Islet precursor cell (in vitro differentiated cells): ENCODE measurements at regions not wholly inside any gene's neighbourhood (a gene's known extent, or its start where the extent isn't known, plus 50 kb on each side); places are given as distances from the start of the nearest gene placed in this dataset.
"Not testable (repeated sequence)": the region's sequence is repeated elsewhere in the genome, so short reads cannot be mapped to it uniquely, and the experiment has no call there.

Source experiments
- DNase-seq: peaks from one replicate; pipeline ENCODE4 v3.0.0-alpha.2; 2018

DNA sequence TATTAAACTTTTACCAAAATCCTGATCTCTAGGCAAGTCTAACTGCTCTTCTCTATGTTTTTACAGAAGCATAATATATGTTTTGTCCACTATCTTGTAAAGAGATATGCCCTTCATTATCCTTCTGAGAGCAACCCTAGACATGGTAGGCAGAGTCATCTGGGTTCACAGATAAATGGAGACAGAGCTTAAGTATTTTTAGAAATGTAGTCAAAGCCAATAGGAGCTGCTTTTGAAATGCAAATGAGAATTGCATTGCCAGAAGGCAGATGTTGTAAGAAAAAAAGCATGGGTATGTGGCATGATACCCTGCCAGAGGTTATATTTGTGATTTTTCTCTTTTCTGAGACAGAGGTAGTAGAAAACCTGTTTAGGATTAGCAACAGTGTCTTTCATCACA is 964.8 kb downstream of the SORCS3 start:
- no peak for DNase-seq

DNA sequence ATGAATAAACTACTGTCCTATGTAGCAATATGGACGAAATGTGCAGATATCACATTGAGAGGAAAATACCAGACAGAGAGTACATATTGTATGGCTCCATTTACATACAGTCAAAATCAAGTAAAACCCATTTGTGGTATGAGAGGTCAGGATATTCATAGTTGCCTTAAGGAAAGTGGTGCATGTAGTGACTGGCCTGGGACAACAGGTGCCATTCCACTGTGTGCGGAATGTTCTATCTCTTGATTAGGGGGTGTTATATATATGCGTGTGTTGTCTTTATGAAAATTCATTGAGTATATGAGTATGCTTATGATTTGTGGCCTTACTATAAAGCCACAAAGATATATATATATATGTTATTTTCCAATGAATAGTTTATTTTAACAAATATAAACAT is 964.0 kb downstream of the SORCS3 start:
- DNase-seq: no peak

DNA sequence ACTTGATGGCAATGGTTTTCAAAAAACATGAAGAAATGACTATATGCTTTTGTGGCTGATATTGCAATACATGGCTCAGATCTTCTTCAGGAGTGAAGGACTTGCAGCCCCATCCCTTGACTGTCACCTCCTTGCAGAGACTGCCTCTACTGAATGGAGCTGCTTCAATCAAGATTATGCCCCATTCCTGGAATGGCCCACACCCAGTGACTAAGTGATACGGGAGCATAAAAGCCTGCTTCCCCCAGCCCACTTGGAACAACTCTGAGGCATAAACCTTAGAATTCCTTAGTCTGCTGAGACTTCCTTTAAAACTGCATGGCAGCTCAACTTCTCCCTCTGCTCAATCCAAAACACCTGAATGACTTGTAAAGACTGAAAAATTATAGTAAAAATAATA is 957.1 kb downstream of the SORCS3 start:
- DNase-seq: no peak

DNA sequence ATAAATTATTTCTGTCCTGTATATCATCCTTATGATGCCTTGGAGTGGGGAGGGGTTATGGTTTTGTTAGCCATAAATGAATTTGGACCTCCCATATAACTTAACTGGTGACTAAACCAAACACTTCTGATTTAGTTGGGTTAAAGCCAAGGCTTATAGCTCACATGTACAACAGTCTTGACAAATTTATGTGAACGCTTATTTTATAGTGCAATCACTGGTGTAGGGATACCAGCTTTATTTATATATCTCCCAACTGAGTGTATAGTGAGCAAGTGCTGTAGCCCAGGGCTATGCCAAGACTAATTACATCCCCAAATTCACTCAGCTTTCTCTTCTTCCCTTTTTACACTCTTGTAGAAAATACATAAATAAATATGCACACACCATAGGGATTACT is 956.2 kb downstream of the SORCS3 start:
- no peak for DNase-seq

- DNase-seq: no peak
These were observed 955.7 kb downstream of the SORCS3 start for GRCh38 chr10:105596749-105597148.

DNA sequence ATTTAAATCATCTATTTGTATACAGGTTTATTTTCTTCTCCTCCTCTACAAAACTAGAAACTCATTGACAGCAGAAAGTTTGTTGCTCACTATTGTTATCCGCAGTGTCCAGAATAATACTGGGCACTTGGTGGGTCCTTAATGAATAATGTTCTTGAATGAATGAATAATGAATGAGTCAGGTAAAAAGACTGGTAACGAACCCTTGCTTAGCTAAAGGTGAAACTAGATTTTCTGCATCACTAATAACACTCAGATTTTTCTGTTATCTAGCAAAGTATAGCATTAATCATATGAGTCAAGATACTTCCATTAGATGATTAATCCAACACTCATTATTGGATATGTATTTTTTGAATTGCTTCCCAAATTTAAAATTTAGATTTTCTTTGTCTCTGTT is 953.2 kb downstream of the SORCS3 start:
- no peak for DNase-seq

GRCh38 chr10:105592468-105592867 is 951.4 kb downstream of the SORCS3 start:
- no peak for DNase-seq

- DNase-seq: no peak
These were observed 945.5 kb downstream of the SORCS3 start for GRCh38 chr10:105586451-105587098.

DNA sequence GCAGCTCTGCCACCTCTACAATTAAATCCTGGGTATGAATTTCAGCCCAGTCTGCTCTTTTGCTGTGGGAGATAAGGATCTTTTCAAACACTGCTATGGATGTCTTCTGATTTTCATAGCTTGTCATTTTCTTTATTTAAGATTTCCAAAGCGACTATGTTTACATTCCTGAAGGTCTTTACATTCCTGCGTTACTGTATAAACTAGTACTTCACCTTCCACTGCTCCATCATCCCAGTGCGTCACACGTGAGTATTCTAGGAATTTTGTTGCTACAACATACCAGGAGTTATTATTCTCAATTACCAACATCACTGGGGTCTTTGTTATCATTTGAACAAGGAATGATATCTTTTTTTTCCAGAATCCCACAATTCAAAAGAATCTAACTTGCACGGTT is 944.7 kb downstream of the SORCS3 start:
- no peak for DNase-seq

DNA sequence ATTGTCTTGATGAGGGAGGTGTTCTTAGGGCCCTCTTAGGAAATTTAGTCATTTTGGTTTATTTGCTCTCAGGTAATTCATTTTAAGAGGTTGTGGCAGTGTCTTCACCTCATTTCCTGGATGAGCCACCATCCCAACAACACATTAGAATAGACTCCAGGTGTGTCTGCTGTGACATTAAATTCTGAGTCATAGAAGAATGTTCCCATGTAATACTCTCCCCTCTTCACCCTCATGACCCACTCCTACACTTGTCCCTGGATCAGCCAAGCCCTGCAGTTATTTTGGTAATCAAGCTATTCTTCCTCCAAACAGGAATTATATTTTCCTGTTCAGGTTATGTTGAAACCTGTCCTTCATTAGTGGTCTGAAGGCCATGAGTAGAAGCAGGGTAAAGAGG is 944.1 kb downstream of the SORCS3 start:
- no peak for DNase-seq

- DNase-seq: no peak
These were observed 938.0 kb downstream of the SORCS3 start for GRCh38 chr10:105579112-105579511.

GRCh38 chr10:105577865-105578607 is 936.9 kb downstream of the SORCS3 start:
- DNase-seq: no peak

- no peak for DNase-seq
These were observed 918.4 kb downstream of the SORCS3 start for GRCh38 chr10:105559333-105560097.

DNA sequence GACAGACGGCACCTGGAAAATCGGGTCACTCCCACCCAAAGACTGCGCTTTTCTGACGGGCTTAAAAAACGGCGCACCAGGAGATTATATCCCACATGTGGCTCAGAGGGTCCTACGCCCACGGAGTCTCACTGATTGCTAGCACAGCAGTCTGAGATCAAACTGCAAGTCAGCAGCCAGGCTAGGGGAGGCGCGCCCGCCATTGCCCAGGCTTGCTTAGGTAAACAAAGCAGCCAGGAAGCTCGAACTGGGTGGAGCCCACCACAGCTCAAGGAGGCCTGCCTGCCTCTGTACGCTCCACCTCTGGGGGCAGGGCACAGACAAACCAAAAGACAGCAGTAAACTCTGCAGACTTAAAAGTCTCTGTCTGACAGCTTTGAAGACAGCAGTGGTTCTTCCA is 909.4 kb downstream of the SORCS3 start:
- not testable (repeated sequence) for DNase-seq

DNA sequence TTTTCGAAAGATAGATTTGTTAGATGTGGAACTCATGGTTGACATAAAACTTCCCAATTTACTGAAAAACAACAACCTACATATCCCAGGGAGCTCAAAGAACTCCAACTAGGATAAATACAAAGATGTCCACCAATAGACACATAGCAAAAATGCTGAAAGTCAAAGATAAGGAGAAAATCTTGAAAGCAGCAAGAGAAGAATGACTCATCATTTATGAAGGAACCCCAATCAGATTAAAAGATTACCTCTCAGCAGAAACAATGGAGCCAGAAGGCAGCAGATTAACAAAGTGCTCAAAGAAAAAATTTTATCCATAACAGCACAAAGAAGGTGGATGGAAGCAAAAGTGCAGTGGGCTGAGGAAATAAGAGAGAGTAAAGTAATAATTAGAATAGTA is 908.6 kb downstream of the SORCS3 start:
- DNase-seq: no peak

DNA sequence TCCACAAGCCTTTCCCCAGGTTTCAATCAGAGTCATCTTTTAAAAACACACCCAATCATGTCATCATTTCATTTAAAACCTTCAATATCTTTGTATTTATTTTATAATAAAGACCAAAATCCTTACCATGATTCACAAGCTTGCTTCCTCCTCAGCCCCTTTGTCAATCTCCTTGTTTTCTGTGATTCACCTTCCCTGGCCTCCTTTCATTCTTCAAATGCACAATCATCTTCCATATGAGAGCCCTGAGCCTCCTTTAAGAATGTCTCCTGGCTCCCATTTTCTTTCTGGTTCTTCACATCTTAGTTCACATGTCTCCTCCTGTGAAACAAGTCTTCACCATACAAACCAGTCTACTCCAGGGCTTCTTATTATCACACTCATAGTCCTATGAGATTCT is 904.0 kb downstream of the SORCS3 start:
- no peak for DNase-seq

DNA sequence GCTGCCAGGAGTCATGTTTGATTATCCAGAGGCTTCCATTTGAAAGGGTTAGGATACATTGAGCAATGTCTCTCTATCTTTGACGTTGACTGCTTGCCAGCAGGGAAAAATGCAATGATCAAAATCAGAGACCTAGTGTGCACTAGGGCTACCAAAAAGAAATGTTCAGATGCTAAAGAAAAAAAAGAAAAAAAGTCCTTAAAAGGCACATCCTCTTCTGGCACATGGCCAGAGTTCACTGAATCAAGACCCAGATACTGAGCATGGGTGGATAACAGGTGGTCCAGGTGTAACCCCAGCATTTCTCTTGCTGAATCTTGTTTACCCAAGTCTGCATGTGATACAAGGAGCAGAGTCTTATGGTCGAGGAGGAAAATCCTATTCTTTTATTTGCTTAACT is 899.3 kb downstream of the SORCS3 start:
- no peak for DNase-seq

DNA sequence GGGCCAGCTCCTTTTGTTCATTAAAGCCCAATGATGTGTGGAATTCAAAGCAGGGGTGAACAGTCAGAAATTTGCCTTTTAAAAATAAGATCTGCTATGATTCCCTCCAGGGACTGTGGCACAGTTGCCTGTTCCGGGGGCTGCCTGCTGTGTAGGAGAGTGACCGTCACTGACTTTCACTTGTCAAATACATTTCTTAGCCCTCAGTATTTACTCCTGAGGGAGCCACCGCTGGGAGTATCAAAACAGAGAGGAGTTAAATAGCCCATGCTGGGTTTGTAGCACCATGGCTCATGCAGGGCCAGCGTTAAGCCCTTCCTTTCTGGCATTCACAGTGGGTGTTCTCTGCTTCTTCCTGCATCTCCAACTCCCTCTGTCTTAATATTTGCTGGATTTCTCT is 897.8 kb downstream of the SORCS3 start:
- DNase-seq: no peak

DNA sequence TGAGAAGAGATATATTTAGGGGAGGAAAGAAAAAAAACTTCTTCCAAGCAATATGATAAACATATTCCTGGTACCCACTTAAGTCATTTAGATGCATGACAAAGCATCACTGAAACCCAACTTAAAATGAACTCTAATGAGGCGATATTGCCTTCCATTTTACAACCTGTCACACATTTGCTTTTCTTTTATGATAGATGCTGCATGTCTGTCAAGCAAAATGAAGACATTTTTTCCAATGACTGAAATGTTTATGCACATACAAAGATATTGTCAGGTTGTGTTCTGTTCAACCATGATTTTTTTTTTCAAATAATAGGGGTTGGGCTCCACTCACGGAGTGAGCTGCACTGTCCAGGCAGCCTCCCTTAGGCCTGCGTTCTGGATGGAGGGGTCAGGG is 894.4 kb downstream of the SORCS3 start:
- no peak for DNase-seq

DNA sequence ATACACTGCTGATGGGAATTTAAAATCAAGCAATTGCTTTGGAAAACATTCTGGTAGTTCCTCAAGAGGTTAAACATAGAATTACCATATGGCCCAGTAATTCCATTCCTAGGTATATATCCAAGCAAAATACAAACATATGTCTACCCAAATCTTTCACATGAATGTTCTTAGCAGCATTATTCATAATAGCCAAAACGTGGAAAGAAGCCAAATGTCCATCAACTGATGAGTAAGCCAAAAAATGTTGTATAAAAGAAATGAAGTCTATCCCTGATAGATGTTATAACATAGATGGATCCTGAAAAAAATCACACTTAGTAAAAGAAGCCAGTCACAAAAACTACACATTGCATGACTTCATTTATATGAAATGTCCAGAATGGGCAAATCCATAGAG is 893.0 kb downstream of the SORCS3 start:
- DNase-seq: no peak

- no peak for DNase-seq
These were observed 875.4 kb downstream of the SORCS3 start for GRCh38 chr10:105516511-105516910.

- no peak for DNase-seq
These were observed 873.0 kb downstream of the SORCS3 start for GRCh38 chr10:105514106-105514505.

DNA sequence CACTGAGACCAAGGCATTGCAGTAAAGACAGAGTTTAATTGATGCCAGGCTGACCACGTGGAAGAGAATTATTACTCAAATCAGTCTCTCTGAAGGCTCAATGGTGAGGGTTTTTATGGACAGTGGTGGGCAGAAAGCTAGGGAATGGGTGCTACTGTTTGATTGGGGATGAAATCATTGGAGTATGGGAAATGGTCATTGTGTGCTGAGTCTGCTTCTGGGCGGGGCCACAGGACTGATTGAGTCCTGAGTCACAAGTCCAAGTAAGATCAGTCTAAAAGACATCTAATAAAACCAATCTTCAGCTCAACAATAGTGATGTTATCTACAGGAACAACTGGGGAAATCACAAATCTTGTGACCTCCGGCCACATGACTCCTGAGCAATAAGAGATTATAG is 868.4 kb downstream of the SORCS3 start:
- DNase-seq: no peak

DNA sequence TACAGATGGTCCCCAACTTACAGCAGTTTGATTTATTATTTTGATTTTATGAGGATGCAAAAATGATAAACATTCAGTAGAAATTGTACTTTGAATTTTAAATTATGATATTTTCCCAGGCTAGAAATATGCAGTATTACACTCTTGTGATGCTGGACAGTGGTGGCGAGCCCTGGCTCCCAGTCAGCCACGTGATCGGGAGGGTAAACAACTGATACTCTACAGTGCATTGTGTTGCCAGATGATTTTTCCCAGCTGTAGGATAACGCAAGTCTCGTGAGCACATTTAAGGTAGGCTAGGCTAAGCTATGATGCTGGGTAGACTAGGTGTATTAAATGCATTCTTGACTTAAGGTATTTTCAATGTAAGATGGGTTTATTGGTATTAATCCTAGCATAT is 865.2 kb downstream of the SORCS3 start:
- DNase-seq: no peak
